WERI-Rb-1 (cell line): ENCODE measurements at regions not wholly inside any gene's neighbourhood (a gene's known extent, or its start where the extent isn't known, plus 50 kb on each side); places are given as distances from the start of the nearest gene placed in this dataset.

Source experiments
- DNase-seq: peaks from one replicate; pipeline ENCODE4 v3.0.0-alpha.2; 2020
- H3K27ac ChIP-seq: fragments of 250-450 bp; sonication (Bioruptor Pico); 2 replicates; pipeline ENCODE4 v1.5.1; 2020; ENCODE audit warnings: mild to moderate bottlenecking, moderate library complexity
- H3K27me3 ChIP-seq: fragments of 250-450 bp; sonication (Bioruptor Pico); 2 replicates; pipeline ENCODE4 v1.5.1; 2021; ENCODE audit warnings: mild to moderate bottlenecking, low read depth, moderate library complexity; ENCODE audit not compliant: insufficient read depth, severe bottlenecking
- H3K36me3 ChIP-seq: fragments of 250-450 bp; sonication (Bioruptor Pico); 2 replicates; pipeline ENCODE4 v1.5.1; 2020; ENCODE audit warnings: mild to moderate bottlenecking, moderate library complexity
- H3K4me3 ChIP-seq: 2 replicates; pipeline ENCODE4 v1.5.1; 2011; ENCODE audit warnings: low read depth, mild to moderate bottlenecking, control low read depth, low read length
- H3K9me3 ChIP-seq: fragments of 250-450 bp; sonication (Bioruptor Pico); 2 replicates; pipeline ENCODE4 v1.5.1; 2021; ENCODE audit warnings: mild to moderate bottlenecking, moderate library complexity; ENCODE audit not compliant: severe bottlenecking
- TF ChIP-seq, protein P1 (sequence below): IDR thresholded peaks from 2 replicates; pipeline ENCODE4 v1.5.1; 2011; ENCODE audit warnings: low read depth, mild to moderate bottlenecking, control low read depth, inconsistent platforms, low read length

- H3K9me3 ChIP-seq: no peaks in the 10 kb centered on the region
- DNase-seq: no peak
- no peaks in the 10 kb centered on the region for H3K27me3 ChIP-seq
- H3K27ac ChIP-seq: no peak overlapping the region
- H3K4me3 ChIP-seq: no peak overlapping the region
- TF ChIP-seq, protein P1, sequence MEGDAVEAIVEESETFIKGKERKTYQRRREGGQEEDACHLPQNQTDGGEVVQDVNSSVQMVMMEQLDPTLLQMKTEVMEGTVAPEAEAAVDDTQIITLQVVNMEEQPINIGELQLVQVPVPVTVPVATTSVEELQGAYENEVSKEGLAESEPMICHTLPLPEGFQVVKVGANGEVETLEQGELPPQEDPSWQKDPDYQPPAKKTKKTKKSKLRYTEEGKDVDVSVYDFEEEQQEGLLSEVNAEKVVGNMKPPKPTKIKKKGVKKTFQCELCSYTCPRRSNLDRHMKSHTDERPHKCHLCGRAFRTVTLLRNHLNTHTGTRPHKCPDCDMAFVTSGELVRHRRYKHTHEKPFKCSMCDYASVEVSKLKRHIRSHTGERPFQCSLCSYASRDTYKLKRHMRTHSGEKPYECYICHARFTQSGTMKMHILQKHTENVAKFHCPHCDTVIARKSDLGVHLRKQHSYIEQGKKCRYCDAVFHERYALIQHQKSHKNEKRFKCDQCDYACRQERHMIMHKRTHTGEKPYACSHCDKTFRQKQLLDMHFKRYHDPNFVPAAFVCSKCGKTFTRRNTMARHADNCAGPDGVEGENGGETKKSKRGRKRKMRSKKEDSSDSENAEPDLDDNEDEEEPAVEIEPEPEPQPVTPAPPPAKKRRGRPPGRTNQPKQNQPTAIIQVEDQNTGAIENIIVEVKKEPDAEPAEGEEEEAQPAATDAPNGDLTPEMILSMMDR: no peak
- H3K36me3 ChIP-seq: no peaks in the 10 kb centered on the region
These were observed 880.3 kb upstream of the MGAT4C start for GRCh38 chr12:87136330-87136976.

DNA sequence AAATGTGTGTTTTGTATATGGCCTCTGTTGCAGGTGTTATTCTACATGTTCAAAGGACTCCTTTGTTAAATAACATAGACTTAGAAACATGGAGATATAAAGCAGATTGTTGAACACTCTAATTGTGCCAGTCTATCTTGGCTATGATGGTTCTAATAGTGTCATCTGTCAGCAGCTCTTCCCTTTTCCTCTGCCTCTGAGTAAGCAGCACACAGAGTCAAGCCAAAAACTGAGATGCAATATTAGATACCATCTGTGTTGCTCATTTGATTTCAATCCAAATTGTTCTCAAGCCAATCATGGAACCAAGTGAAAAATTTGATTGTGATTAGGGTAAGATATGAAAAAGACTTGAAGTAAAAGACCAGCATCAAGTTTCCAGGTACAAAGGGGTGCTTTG, 871.1 kb upstream of the MGAT4C start:
- no peak overlapping the region for H3K4me3 ChIP-seq
- H3K27ac ChIP-seq: no peak overlapping the region
- H3K9me3 ChIP-seq: no peaks in the 10 kb centered on the region
- TF ChIP-seq, protein P1: no peak
- DNase-seq: no peak
- H3K36me3 ChIP-seq: no peaks in the 10 kb centered on the region
- H3K27me3 ChIP-seq: no peaks in the 10 kb centered on the region

DNA sequence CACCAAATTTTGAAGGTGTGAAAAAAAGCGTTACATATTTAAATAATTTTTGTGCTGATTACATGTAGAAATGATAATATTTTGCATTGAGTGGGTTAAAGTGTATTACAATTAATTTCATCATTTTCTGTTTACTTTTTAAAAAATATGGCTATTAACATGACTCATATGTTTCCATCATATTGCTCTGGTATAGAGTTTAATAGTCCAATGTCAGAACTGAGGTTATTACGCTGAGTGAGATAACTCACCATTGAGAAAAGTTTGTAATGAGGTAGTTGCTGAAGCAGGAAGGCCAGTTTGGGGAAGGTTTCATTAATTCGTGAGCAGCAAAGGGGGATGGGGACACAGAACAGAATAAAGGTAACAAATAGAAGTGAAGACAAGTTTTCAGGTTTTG, 865.7 kb upstream of the MGAT4C start:
- H3K27me3 ChIP-seq: no peaks in the 10 kb centered on the region
- H3K36me3 ChIP-seq: no peaks in the 10 kb centered on the region
- no peak overlapping the region for H3K27ac ChIP-seq
- no peak for DNase-seq
- no peak overlapping the region for H3K4me3 ChIP-seq
- TF ChIP-seq, protein P1: no peak
- H3K9me3 ChIP-seq: no peaks in the 10 kb centered on the region

GRCh38 chr12:87120440-87120839, 864.2 kb upstream of the MGAT4C start:
- no peak for DNase-seq
- Histone ChIP-seq H3K27ac (no peak overlapping the region), H3K27me3 (no peaks in the 10 kb centered on the region), H3K4me3 (no peak overlapping the region), H3K36me3 (no peaks in the 10 kb centered on the region), H3K9me3 (no peaks in the 10 kb centered on the region)
- TF ChIP-seq, protein P1: no peak

- Histone ChIP-seq H3K27ac (no peak overlapping the region), H3K4me3 (no peak overlapping the region), H3K9me3 (no peaks in the 10 kb centered on the region), H3K36me3 (no peaks in the 10 kb centered on the region), H3K27me3 (no peaks in the 10 kb centered on the region)
- no peak for DNase-seq
- TF ChIP-seq, protein P1: no peak
These were observed 863.5 kb upstream of the MGAT4C start for GRCh38 chr12:87119713-87120112.

- TF ChIP-seq, protein P1: no peak
- Histone ChIP-seq H3K27ac (no peak overlapping the region), H3K36me3 (no peaks in the 10 kb centered on the region), H3K27me3 (no peaks in the 10 kb centered on the region), H3K9me3 (no peaks in the 10 kb centered on the region), H3K4me3 (no peak overlapping the region)
- DNase-seq: no peak
These were observed 861.3 kb upstream of the MGAT4C start for GRCh38 chr12:87117526-87117925.
